ENCODE measurements at regions not wholly inside any gene's neighbourhood (a gene's known extent, or its start where the extent isn't known, plus 50 kb on each side); places are given as distances from the start of the nearest gene placed in this dataset.

- DNase-seq (ENCODE audit: low spot score), result no peak
Measured at GRCh38 chr11:87423161-87423560, 385.4 kb downstream of the TMEM135 start.

- DNase-seq (ENCODE audit: low spot score), result no peak
Measured at GRCh38 chr11:87422566-87422965, 384.8 kb downstream of the TMEM135 start.

- DNase-seq (ENCODE audit: low spot score), result peak; percentile 56
Measured at GRCh38 chr11:87421422-87421821, 383.7 kb downstream of the TMEM135 start.

- no peak for DNase-seq (ENCODE audit: low spot score)
Measured at GRCh38 chr11:87417951-87418350, 380.2 kb downstream of the TMEM135 start.

GRCh38 chr11:87405843-87406242 lies 368.1 kb downstream of the TMEM135 start:
- DNase-seq (ENCODE audit: low spot score), result no peak

- DNase-seq (ENCODE audit: low spot score), result no peak
Measured at GRCh38 chr11:87405356-87405755, 367.6 kb downstream of the TMEM135 start.

- DNase-seq (ENCODE audit: low spot score), result no peak
Measured at GRCh38 chr11:87401653-87402052, 363.9 kb downstream of the TMEM135 start.

GRCh38 chr11:87399341-87399740 lies 361.6 kb downstream of the TMEM135 start:
- DNase-seq (ENCODE audit: low spot score), result no peak

GRCh38 chr11:87398931-87399330 lies 361.2 kb downstream of the TMEM135 start:
- no peak for DNase-seq (ENCODE audit: low spot score)

GRCh38 chr11:87397011-87397865 lies 359.5 kb downstream of the TMEM135 start:
- no peak for DNase-seq (ENCODE audit: low spot score)

GRCh38 chr11:87394924-87395323 lies 357.2 kb downstream of the TMEM135 start:
- no peak for DNase-seq (ENCODE audit: low spot score)

GRCh38 chr11:87392665-87393064 lies 354.9 kb downstream of the TMEM135 start:
- DNase-seq (ENCODE audit: low spot score), result no peak

GRCh38 chr11:87391496-87391895 lies 353.8 kb downstream of the TMEM135 start:
- DNase-seq (ENCODE audit: low spot score), result no peak

GRCh38 chr11:87384078-87384729 lies 346.5 kb downstream of the TMEM135 start:
- DNase-seq (ENCODE audit: low spot score), result no peak

- DNase-seq (ENCODE audit: low spot score), result no peak
Measured at GRCh38 chr11:87374038-87374807, 336.5 kb downstream of the TMEM135 start.
